Daoy (cell line): ENCODE measurements at regions not wholly inside any gene's neighbourhood (a gene's known extent, or its start where the extent isn't known, plus 50 kb on each side); places are given as distances from the start of the nearest gene placed in this dataset.
A peak's percentile ranks its signal among the peaks of the same experiment; 100 is the strongest.

Experiments
- DNase-seq: peaks from one replicate; pipeline ENCODE4 v3.0.0-alpha.2; 2015; ENCODE audit warnings: low read depth

DNA sequence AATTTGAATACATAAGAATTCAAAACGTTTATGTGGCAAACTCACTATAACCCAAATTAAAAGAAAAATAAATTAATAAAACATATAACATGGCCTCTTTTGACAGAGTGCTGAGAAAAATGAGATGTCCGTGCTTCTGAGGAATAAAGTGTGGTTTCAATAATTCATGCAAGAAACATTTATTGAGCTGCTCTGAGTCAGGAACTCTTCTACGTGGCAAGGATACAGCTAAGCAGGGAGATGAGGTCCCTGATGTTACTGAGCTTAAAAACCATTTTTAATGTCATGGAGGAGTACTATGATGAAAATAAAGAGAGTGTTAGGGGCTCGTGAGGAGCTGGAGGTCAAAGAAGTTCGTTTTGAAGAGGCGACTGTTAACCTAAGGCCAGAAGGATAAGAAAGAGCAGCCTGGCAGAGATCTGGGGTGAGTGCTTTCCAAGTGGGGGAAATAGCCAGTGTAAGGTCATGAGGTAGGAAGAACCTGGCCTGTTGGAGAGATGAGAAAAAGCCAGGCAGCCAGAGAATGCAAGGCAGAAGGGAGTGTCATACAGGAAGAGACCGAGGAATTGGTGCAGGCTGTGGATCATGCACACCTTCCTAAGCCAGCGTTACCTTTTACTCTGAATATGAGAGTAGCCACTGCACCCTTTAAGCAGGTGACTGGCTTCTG is 182.2 kb upstream of the DUSP10 start:
- DNase-seq = no peak

GRCh38 chr1:221921936-221922335 is 180.0 kb upstream of the DUSP10 start:
- no peak for DNase-seq

- DNase-seq = no peak
These were observed 177.9 kb upstream of the DUSP10 start for GRCh38 chr1:221919743-221920142.

- no peak for DNase-seq
These were observed 177.5 kb upstream of the DUSP10 start for GRCh38 chr1:221919341-221919740.

DNA sequence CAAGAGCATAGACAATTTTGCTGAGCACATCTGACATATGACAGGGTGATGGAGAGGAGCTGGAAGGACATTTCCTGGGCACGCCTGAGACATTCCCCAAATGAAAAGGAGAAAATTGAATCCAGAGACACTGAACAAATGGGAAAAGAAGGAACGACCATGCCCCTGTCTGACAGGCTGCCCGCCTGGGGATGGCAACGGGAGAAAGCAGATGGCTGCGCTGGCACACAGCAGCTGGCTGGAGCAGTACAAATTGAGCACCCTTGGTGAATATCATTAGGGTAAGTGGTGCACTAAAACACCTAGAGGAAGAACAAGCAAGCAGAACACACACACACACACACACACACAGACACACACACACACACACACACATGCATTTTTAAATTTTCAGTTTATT is 174.3 kb upstream of the DUSP10 start:
- no peak for DNase-seq

DNA sequence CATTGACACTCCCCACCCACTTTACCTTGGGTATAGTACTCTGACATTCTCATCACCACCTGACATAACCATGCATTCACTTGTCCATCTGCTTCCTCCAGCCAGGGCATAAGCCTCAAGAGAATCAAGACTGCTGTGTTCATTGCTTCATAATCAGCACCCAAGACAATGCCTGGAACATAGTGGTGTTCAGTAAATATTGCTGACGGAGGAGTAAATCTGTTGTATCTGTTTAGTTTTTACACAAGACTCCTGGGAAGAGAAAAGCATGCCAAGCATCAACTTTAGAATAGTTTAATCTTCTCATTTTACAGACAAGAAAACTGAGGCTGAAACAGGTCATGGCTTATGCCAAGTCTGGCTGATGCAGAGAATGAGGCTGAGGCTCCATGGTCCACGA is 173.9 kb upstream of the DUSP10 start:
- no peak for DNase-seq

GRCh38 chr1:221913351-221913892 is 171.5 kb upstream of the DUSP10 start:
- DNase-seq = peak; percentile 48

GRCh38 chr1:221912230-221912629 is 170.3 kb upstream of the DUSP10 start:
- DNase-seq = peak; percentile 57

GRCh38 chr1:221911714-221912113 is 169.8 kb upstream of the DUSP10 start:
- DNase-seq = no peak

DNA sequence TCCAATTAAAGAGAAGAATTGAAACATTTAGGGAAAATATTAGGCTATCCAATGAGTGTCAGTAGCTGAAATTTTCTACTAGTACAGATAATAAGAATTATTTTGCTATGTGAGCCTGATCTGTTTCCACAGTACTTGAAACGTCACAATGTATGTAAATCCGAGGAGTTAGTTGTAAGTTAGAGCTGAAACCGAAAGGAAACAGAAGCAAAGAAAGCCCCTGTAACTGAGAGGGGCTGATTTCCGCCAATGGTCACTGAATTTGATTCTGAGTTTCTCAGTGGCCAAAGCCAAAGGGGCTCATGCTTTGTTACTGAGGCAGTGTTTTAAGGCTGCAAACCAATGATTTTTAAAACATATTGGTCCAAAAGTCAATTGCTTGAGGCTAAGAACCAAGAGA is 168.3 kb upstream of the DUSP10 start:
- no peak for DNase-seq

DNA sequence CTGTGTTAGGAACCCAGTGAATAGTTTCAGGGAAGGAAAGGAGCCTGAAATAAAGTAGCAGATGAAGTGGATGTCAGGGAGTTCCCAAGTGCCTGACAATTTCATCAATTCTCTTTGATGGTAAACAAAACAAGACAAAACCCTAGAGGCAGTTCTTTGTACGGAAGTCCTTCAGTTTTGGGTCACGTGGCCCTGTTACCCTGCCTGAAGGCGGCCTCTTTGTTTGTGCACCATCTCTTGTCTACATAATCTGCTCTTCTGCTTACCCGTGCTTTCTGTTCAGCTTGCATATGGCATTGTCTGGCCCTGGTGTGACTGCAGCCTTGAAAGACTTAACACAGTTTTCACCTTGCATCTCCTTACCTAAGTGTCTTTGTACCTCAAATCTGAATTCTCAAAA is 166.7 kb upstream of the DUSP10 start:
- DNase-seq = no peak

DNA sequence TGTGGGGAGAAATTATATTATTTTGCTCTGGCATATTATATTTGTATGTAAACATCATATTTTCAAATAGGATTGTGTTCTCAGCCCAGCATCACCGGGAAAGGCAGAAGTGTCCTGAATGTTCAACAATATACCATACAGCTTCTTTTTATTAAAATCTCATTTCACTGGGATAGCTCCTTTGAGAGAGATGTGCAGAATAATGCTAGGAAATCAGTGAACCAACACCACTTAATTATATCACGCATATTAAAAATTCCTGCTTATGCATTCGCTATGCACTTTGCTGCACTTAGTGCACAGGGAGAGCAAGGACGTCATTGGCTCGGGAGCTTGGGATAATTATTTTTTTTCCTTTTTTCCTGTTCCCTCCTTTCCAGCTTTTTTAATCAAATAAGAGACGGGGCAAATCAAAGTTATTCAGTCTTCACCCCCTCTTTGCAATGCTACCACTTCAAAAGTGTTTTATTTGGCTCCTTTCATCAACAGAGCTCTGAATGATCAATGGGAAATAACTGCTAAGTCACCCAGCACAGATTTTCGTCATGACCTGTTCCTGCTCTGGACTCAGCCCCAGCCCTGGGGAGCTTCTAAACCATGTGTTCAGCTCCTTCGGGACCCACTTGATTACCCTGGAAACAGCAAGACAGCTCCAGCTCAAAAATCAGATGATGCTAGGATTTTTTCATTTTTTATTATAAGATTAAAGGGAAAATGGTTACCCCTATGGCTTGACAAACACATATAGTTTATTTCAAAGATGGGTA is 165.5 kb upstream of the DUSP10 start:
- no peak for DNase-seq

GRCh38 chr1:221905802-221906201 is 163.9 kb upstream of the DUSP10 start:
- DNase-seq = no peak

GRCh38 chr1:221904319-221904718 is 162.4 kb upstream of the DUSP10 start:
- DNase-seq = no peak

GRCh38 chr1:221903594-221903993 is 161.7 kb upstream of the DUSP10 start:
- DNase-seq = no peak

DNA sequence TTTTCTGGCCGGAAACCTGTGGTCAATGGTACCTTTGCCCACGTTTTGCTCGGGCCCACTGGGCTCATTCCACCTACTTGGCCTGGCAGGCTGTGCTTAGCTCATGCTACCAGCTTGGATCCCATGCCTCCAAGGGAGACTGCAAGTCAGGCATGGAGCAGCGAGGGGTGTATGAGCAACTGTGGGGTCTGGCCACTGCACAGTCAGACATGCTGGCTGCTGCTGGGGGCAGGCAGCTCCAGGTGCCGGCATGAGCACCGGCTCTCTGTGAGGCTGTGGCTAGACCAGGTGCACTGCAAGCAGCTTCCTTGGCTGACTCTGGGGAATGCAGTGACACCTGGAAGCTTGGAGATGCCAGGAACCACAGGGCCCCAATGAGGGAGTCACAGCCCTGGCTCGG is 161.1 kb upstream of the DUSP10 start:
- no peak for DNase-seq

- DNase-seq = no peak
These were observed 158.8 kb upstream of the DUSP10 start for GRCh38 chr1:221900678-221901077.

- no peak for DNase-seq
These were observed 155.4 kb upstream of the DUSP10 start for GRCh38 chr1:221897321-221897721.

GRCh38 chr1:221892301-221892830 is 150.5 kb upstream of the DUSP10 start:
- no peak for DNase-seq

DNA sequence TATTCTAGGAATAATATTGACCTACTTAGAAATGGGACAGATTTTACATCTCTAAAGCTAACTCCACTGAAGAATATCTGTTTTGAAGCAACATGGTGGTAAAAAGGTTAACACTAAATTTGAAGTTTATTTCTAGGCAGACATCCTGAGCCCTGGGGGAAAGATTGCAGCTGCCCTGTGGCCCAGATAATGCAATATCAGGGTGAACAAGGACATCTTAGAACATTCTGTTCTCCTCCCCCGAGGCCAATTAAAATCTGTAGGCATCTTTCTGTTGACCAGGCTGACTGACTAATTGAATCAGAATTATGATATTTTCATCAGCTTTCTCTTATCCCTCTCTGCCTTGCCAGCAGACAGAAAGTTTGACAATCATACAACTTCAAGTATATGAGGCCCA is 149.8 kb upstream of the DUSP10 start:
- DNase-seq = no peak

DNA sequence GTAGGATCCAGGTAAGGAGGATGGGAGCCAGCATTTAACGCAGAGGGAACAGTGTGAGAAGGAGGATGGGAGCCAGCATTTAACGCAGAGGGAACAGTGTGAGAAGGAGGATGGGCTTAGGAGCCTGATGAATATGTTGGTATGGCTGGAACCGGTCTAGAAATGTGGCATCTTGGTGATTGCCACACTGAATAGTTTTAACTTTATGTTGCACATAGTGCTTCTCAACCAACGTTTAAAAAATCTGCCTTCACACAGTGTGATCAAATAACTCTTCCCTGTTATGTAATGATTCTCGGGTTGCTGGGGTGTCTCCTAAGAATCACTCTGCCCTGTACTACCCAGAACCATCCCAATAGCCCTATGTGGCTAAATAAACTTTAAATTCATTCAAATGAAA is 146.9 kb upstream of the DUSP10 start:
- no peak for DNase-seq

- no peak for DNase-seq
These were observed 146.3 kb upstream of the DUSP10 start for GRCh38 chr1:221888218-221888617.

GRCh38 chr1:221887758-221888157 is 145.9 kb upstream of the DUSP10 start:
- DNase-seq = no peak
